CD14-positive monocyte (primary cell): ENCODE measurements at regions not wholly inside any gene's neighbourhood (a gene's known extent, or its start where the extent isn't known, plus 50 kb on each side); places are given as distances from the start of the nearest gene placed in this dataset.

Source experiments
- DNase-seq, 3 donors: peaks; one replicate each; pipeline ENCODE4 v3.0.0-alpha.2; 2011 to 2022
- H2AFZ ChIP-seq: 2 replicates; pipeline ENCODE4 v1.6.0; 2012; ENCODE audit warnings: mild to moderate bottlenecking, low read depth, low read length, inconsistent platforms; ENCODE audit not compliant: insufficient read depth, poor library complexity, severe bottlenecking
- H3K27ac ChIP-seq, 2 donors: 1 replicate in 1 of 2; 2 replicates in 1 of 2; pipeline ENCODE4 v1.5.1; 2012 to 2013; ENCODE audit warnings: low read length in 2 of 2, control low read depth in 1 of 2, inconsistent platforms in 1 of 2, low read depth in 1 of 2, mild to moderate bottlenecking in 1 of 2
- H3K27me3 ChIP-seq, 2 donors: one replicate each; pipeline versions ENCODE4 v1.6.0 to v1.6.1; 2011 to 2013; ENCODE audit warnings: low read length in 2 of 2; ENCODE audit not compliant: control insufficient read depth in 2 of 2, insufficient read depth in 2 of 2
- H3K36me3 ChIP-seq, 2 donors: replicated peaks in 1 of 2; 1 replicate in 1 of 2; 2 replicates in 1 of 2; pipeline versions ENCODE4 v1.5.1 to v1.6.1; 2012 to 2013; ENCODE audit warnings: low read length in 2 of 2, control low read depth in 1 of 2, inconsistent platforms in 1 of 2, mild to moderate bottlenecking in 1 of 2; ENCODE audit not compliant: insufficient read depth in 2 of 2, control insufficient read depth in 1 of 2
- H3K4me1 ChIP-seq, 2 donors: 1 replicate in 1 of 2; 2 replicates in 1 of 2; pipeline versions ENCODE4 v1.5.1 to v1.6.1; 2012 to 2013; ENCODE audit warnings: low read length in 2 of 2, control low read depth in 1 of 2, inconsistent platforms in 1 of 2, mild to moderate bottlenecking in 1 of 2, moderate library complexity in 1 of 2; ENCODE audit not compliant: insufficient read depth in 2 of 2, control insufficient read depth in 1 of 2
- H3K4me2 ChIP-seq: replicated peaks from 2 replicates; pipeline ENCODE3; 2012; ENCODE audit warnings: low read length, moderate library complexity, mild to moderate bottlenecking; ENCODE audit not compliant: poor library complexity, severe bottlenecking; ENCODE audit errors: extremely low read depth
- H3K4me3 ChIP-seq, 3 experiments: fragments of 200-600 bp in 1 of 3; sonication (generic) in 1 of 3; replicated peaks in 1 of 3; 1 replicate in 2 of 3; 2 replicates in 1 of 3; pipeline ENCODE4 v1.5.1; 2011 to 2013; ENCODE audit warnings: low read length in 3 of 3, mild to moderate bottlenecking in 3 of 3, control low read depth in 2 of 3, low read depth in 2 of 3, inconsistent platforms in 1 of 3, moderate library complexity in 1 of 3
- H3K79me2 ChIP-seq: 2 replicates; pipeline ENCODE4 v1.6.0; 2012; ENCODE audit warnings: mild to moderate bottlenecking, control low read depth, inconsistent platforms, low read length, moderate library complexity; ENCODE audit not compliant: insufficient read depth
- H3K9ac ChIP-seq: 2 replicates; pipeline ENCODE4 v1.6.0; 2017; ENCODE audit warnings: low read length, mild to moderate bottlenecking; ENCODE audit not compliant: insufficient read depth, poor library complexity, severe bottlenecking
- H3K9me3 ChIP-seq, 2 donors: replicated peaks in 1 of 2; 1 replicate in 1 of 2; 2 replicates in 1 of 2; pipeline versions ENCODE4 v1.5.1 to v1.6.1; 2012 to 2013; ENCODE audit warnings: low read length in 2 of 2, control low read depth in 1 of 2; ENCODE audit not compliant: control insufficient read depth in 1 of 2, insufficient read depth in 1 of 2
- H4K20me1 ChIP-seq: 2 replicates; pipeline ENCODE4 v1.6.0; 2012; ENCODE audit warnings: mild to moderate bottlenecking, low read length, control low read depth, moderate library complexity; ENCODE audit not compliant: insufficient read depth
- H3K27ac Mint-ChIP-seq, 7 donors: one replicate each; pipeline ENCODE4 v1.8.0; 2020; ENCODE audit warnings: mild to moderate bottlenecking in 7 of 7, mixed read lengths in 7 of 7, moderate library complexity in 6 of 7, inconsistent platforms in 2 of 7
- H3K27me3 Mint-ChIP-seq, 3 donors: one replicate each; pipeline ENCODE4 v1.8.0; 2021 to 2022; ENCODE audit warnings: low read depth in 3 of 3, mild to moderate bottlenecking in 3 of 3, mixed read lengths in 3 of 3, moderate library complexity in 3 of 3, inconsistent platforms in 1 of 3
- H3K36me3 Mint-ChIP-seq, 2 donors: one replicate each; pipeline ENCODE4 v1.8.0; 2020; ENCODE audit warnings: mixed read lengths in 2 of 2, inconsistent platforms in 1 of 2, mild to moderate bottlenecking in 1 of 2
- H3K4me1 Mint-ChIP-seq: one replicate; pipeline ENCODE4 v1.8.0; 2020; ENCODE audit warnings: mild to moderate bottlenecking, mixed read lengths
- H3K4me3 Mint-ChIP-seq, 2 donors: one replicate each; pipeline ENCODE4 v1.8.0; 2020; ENCODE audit warnings: mild to moderate bottlenecking in 2 of 2, mixed read lengths in 2 of 2, moderate library complexity in 1 of 2
- H3K9me3 Mint-ChIP-seq, 7 donors: one replicate each; pipeline ENCODE4 v1.8.0; 2020 to 2022; ENCODE audit warnings: mixed read lengths in 7 of 7, mild to moderate bottlenecking in 6 of 7, moderate library complexity in 6 of 7, inconsistent platforms in 2 of 7
- CTCF ChIP-seq: fragments of 200-600 bp; IDR thresholded peaks from one replicate; pipeline ENCODE4 v1.8.0; 2022; ENCODE audit warnings: antibody characterized with exemption, mild to moderate bottlenecking
- WGBS: methylation state at CpG from one replicate; pipeline ENCODE4 v1.1.5; 2013; ENCODE audit warnings: missing lambda C conversion rate; ENCODE audit not compliant: insufficient coverage; 5-methylcytosine and 5-hydroxymethylcytosine counted together
- intact Hi-C, 2 donors: fragments of 100-400 bp; cut with micrococcal nuclease; formaldehyde crosslinking; loops; one replicate each; pipeline versions ENCODE4 v1.15.0 to v1.15.1; 2023

- Mint-ChIP-seq H3K4me1 (peaks cover 6% of the 10 kb centered on the region), H3K27ac (no peak overlapping the region), H3K27me3 (peaks cover 0 to 2% (median 0%) of the 10 kb centered on the region in 3 donors), H3K9me3 (peaks cover 0 to 5% (median 0%) of the 10 kb centered on the region in 7 donors), H3K36me3 (no peaks in the 10 kb centered on the region), H3K4me3 (no peak overlapping the region)
- Histone ChIP-seq H3K4me1 (peaks cover 21 to 22% of the 10 kb centered on the region in 2 donors), H4K20me1 (no peaks in the 10 kb centered on the region), H3K36me3 (no peaks in the 10 kb centered on the region), H3K9me3 (no peaks in the 10 kb centered on the region), H3K9ac (no peak overlapping the region), H3K27ac (no peak overlapping the region), H3K4me3 (no peak overlapping the region), H3K27me3 (peaks cover 0 to 4% of the 10 kb centered on the region in 2 donors), H3K4me2 (no peak overlapping the region), H2AFZ (no peak overlapping the region), H3K79me2 (no peaks in the 10 kb centered on the region)
- TF ChIP-seq CTCF = no peak
- DNase-seq = no peak
- intact Hi-C loops = no loop called here
Measured at GRCh38 chr4:146054676-146055075, 116.1 kb upstream of the ZNF827 start.

DNA sequence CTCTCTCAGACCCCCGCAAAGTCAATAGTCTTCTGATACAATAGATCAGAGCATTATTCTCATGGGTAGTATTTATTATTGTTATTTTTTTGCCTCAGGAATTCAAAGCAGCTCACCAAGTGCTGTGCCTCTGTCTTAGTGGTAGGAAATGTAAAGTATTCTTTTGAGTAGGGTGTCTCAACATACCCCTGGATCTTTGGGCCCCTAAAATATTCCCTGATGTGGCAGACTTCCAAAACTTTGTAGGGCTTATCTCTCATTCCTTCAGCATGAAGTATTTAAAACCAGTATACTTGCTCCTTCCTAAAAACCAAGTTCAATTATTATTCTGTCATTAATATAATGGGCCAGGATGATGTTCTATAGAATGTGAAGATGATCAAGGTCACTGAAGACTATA lies 115.3 kb upstream of the ZNF827 start:
- Histone ChIP-seq H4K20me1 (no peaks in the 10 kb centered on the region), H3K4me2 (no peak overlapping the region), H2AFZ (no peak overlapping the region), H3K9me3 (no peaks in the 10 kb centered on the region), H3K9ac (no peak overlapping the region), H3K4me3 (no peak overlapping the region), H3K79me2 (no peaks in the 10 kb centered on the region), H3K4me1 (peaks cover 20 to 21% of the 10 kb centered on the region in 2 donors), H3K27me3 (peaks cover 0 to 4% of the 10 kb centered on the region in 2 donors), H3K27ac (no peak overlapping the region), H3K36me3 (no peaks in the 10 kb centered on the region)
- Mint-ChIP-seq H3K36me3 (no peaks in the 10 kb centered on the region), H3K27me3 (peaks cover 0 to 2% (median 0%) of the 10 kb centered on the region in 3 donors), H3K4me1 (peaks cover 9% of the 10 kb centered on the region), H3K9me3 (peaks cover 0 to 5% (median 0%) of the 10 kb centered on the region in 7 donors), H3K4me3 (no peak overlapping the region), H3K27ac (no peak overlapping the region)
- intact Hi-C loops = no loop called here
- DNase-seq = no peak
- no CpG with 5 or more reads among the region's 1 CpG for WGBS
- TF ChIP-seq CTCF = no peak
